Upper lobe of right lung (tissue), 1 donor: ENCODE measurements at regions not wholly inside any gene's neighbourhood (a gene's known extent, or its start where the extent isn't known, plus 50 kb on each side); places are given as distances from the start of the nearest gene placed in this dataset.

ENCODE experiments used
- ATAC-seq: fragments of 200-7000 bp; cut with Tn5 transposase; one replicate; pipeline ENCODE4 v1.9.1; 2020; ENCODE audit warnings: mild to moderate bottlenecking, moderate library complexity
- DNase-seq: peaks from one replicate; pipeline ENCODE4 v3.0.0-alpha.2; 2020
- H3K27ac ChIP-seq: fragments of 200-600 bp; one replicate; pipeline ENCODE4 v1.8.0; 2022
- H3K27me3 ChIP-seq: fragments of 200-600 bp; one replicate; pipeline ENCODE4 v1.8.0; 2022; ENCODE audit warnings: mild to moderate bottlenecking
- H3K36me3 ChIP-seq: fragments of 200-600 bp; one replicate; pipeline ENCODE4 v1.8.0; 2022
- H3K4me1 ChIP-seq: fragments of 200-600 bp; one replicate; pipeline ENCODE4 v1.8.0; 2022
- H3K4me3 ChIP-seq: fragments of 200-600 bp; one replicate; pipeline ENCODE4 v1.8.0; 2022; ENCODE audit warnings: mild to moderate bottlenecking
- H3K9me3 ChIP-seq: fragments of 200-600 bp; one replicate; pipeline ENCODE4 v1.8.0; 2022
- intact Hi-C: fragments of 100-400 bp; cut with DNase I; formaldehyde crosslinking; loops from one replicate; pipeline ENCODE4 v1.11.0; 2022
- TF ChIP-seq, protein P1 (sequence below): fragments of 200-600 bp; IDR thresholded peaks from one replicate; pipeline ENCODE4 v1.8.0; 2022; ENCODE audit warnings: antibody characterized with exemption
- donor health status: DM: no; HTN: yes; CAD: no; lungs with severe emphysema.

DNA sequence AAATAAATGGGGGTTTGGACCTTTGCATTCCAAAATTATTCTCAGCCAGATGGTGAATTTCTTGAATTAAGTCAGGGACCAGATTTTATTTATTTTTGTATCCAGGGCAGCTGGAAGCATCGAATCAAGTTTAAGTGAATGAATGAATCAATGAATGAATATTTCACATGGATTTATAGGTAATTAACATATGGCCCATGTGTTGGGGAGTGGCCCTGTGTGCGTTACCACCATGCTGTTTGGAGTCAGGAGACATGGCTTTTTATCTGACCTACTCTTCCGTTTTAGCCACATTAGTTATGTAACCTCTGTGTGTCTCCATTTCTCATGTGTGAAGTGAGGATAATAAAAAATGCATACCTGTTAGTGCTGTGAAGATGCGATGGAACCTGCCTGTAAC lies 213.5 kb downstream of the CDH26 start:
- no peak overlapping the region for H3K4me3 ChIP-seq
- no peaks in the 10 kb centered on the region for H3K27me3 ChIP-seq
- H3K36me3 ChIP-seq, result no peaks in the 10 kb centered on the region
- DNase-seq (no peak), ATAC-seq (no peak)
- no peaks in the 10 kb centered on the region for H3K9me3 ChIP-seq
- H3K4me1 ChIP-seq, result no peaks in the 10 kb centered on the region
- H3K27ac ChIP-seq, result no peak overlapping the region
- intact Hi-C loops, result no loop called here
- TF ChIP-seq, protein P1, sequence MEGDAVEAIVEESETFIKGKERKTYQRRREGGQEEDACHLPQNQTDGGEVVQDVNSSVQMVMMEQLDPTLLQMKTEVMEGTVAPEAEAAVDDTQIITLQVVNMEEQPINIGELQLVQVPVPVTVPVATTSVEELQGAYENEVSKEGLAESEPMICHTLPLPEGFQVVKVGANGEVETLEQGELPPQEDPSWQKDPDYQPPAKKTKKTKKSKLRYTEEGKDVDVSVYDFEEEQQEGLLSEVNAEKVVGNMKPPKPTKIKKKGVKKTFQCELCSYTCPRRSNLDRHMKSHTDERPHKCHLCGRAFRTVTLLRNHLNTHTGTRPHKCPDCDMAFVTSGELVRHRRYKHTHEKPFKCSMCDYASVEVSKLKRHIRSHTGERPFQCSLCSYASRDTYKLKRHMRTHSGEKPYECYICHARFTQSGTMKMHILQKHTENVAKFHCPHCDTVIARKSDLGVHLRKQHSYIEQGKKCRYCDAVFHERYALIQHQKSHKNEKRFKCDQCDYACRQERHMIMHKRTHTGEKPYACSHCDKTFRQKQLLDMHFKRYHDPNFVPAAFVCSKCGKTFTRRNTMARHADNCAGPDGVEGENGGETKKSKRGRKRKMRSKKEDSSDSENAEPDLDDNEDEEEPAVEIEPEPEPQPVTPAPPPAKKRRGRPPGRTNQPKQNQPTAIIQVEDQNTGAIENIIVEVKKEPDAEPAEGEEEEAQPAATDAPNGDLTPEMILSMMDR, result no peak

DNA sequence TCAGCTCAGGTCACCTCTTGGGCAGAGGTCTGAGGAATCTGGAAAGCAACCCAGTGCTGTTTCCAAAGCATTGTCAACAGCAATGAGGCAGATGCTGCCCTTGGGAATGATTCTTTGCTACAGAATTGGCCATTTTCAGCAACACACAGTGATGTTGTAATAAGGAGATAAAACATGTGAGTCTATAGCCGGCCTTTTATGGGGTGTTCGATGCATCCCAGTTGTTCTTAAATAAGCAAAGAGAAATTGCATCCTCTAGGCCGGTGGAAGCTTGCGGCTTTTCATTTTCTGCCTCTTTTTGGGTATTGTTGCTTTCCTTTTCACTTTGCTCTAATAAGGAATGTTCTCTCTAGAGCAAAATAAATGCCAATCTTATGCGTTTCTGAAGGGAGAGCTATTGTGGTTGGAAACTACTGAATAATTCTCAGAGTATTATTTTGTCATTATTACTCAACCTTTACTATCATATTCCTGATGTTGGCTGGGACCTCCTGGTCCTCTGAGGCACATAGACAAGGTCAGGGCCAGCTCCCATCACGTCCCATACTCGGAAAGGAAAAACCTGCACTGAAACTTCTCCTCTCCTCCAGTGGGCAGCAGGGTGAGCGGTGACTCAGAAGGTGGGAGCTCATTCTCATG lies 214.2 kb downstream of the CDH26 start:
- no peak overlapping the region for H3K27ac ChIP-seq
- H3K9me3 ChIP-seq, result no peaks in the 10 kb centered on the region
- intact Hi-C loops, result no loop called here
- ATAC-seq (no peak), DNase-seq (no peak)
- H3K27me3 ChIP-seq, result no peaks in the 10 kb centered on the region
- H3K4me1 ChIP-seq, result no peaks in the 10 kb centered on the region
- no peaks in the 10 kb centered on the region for H3K36me3 ChIP-seq
- H3K4me3 ChIP-seq, result no peak overlapping the region
- TF ChIP-seq, protein P1, result no peak

DNA sequence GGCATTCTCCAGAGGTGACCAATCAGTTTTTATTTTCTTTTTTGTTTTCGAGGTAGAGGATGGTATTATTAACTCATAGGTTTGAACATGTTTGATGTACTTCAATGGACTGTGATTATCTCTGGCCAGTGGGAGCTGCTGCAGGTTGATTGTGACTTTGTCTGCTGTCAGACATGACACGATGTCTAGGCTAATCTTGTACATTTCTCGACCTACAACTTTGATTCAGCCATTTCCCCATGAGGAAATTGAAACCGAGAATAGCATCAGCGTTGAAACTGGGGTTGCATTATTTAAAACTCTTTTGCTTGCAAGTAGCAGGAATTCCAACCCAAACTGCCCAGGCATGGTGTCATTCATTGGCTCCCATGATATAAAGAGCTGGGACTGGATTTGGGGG lies 218.9 kb downstream of the CDH26 start:
- no peaks in the 10 kb centered on the region for H3K4me1 ChIP-seq
- TF ChIP-seq, protein P1, result no peak
- intact Hi-C loops, result no loop called here
- H3K27me3 ChIP-seq, result no peaks in the 10 kb centered on the region
- no peaks in the 10 kb centered on the region for H3K9me3 ChIP-seq
- DNase-seq (no peak), ATAC-seq (no peak)
- H3K27ac ChIP-seq, result no peak overlapping the region
- no peaks in the 10 kb centered on the region for H3K36me3 ChIP-seq
- H3K4me3 ChIP-seq, result no peak overlapping the region

DNA sequence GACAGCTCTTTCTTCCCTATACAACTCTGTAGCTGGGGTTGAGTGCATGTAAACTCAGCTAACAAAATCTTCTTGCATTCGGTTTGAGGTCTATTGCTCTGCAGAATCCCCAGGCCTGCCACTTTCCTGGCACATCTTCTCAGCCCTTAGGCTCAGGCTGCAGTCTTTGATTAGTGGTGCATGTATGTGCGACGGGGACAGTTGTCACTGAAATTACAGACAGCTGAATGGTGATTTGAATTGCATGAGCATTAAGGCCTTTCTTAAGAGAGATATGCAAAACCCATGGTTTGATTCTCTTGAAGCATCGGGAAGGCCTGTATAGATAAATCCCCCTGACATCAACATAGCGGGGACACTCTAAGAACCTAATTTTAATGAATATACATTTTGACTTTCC lies 222.8 kb downstream of the CDH26 start:
- H3K4me3 ChIP-seq, result no peak overlapping the region
- TF ChIP-seq, protein P1, result no peak
- no peaks in the 10 kb centered on the region for H3K27me3 ChIP-seq
- intact Hi-C loops, result no loop called here
- ATAC-seq (no peak), DNase-seq (no peak)
- H3K36me3 ChIP-seq, result no peaks in the 10 kb centered on the region
- no peaks in the 10 kb centered on the region for H3K9me3 ChIP-seq
- no peaks in the 10 kb centered on the region for H3K4me1 ChIP-seq
- H3K27ac ChIP-seq, result no peak overlapping the region

DNA sequence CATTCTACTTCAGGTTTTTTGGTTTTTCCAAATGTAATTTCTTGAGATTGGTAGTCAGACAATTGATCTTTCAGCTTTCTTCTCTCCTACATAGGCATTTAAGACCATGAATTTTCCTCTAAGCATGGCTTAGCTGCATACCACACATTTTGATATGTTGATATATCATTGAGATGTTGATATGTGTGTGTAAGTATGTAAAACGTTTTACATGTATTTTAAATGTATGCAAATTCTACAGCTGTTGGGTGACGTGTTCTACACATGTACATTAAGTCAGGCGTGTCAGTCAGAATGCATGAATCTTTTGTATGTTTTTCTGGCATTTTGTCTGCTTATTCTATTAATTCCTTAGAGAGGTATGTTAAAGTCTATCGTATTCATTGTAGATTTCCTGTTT lies 228.2 kb downstream of the CDH26 start:
- Histone ChIP-seq H3K36me3 (no peaks in the 10 kb centered on the region), H3K27me3 (no peaks in the 10 kb centered on the region), H3K9me3 (no peaks in the 10 kb centered on the region), H3K27ac (no peak overlapping the region), H3K4me3 (no peak overlapping the region), H3K4me1 (no peaks in the 10 kb centered on the region)
- TF ChIP-seq, protein P1, result no peak
- ATAC-seq (no peak), DNase-seq (no peak)
- intact Hi-C loops, result no loop called here

DNA sequence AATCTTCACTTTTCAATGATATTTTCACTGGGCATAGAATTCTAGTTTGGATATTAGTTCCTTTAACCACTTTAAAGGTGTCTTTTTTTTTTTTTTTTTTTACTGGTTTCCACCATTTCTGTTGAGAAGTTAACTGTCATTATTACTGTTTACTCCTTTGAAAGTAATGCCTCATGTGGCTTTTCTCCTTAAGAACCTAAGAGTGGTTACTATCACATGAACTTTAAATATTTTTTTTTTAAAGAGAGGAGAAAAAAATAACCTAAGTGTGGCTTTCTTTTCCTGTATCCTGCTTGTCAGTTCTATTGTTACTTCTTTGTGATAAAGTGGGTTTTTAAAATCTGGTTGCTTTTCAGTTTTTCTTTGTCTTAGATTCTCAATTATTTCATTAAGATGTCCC lies 229.5 kb downstream of the CDH26 start:
- intact Hi-C loops, result no loop called here

More for the DNA sequence above, 229.5 kb downstream of the CDH26 start:
- TF ChIP-seq, protein P1, result no peak
- Histone ChIP-seq H3K4me1 (no peaks in the 10 kb centered on the region), H3K9me3 (no peaks in the 10 kb centered on the region), H3K36me3 (no peaks in the 10 kb centered on the region), H3K4me3 (no peak overlapping the region), H3K27ac (no peak overlapping the region), H3K27me3 (no peaks in the 10 kb centered on the region)
- DNase-seq, result no peak
- no peak for ATAC-seq
